Esophagus squamous epithelium (tissue), 5 donors: ENCODE measurements at regions not wholly inside any gene's neighbourhood (a gene's known extent, or its start where the extent isn't known, plus 50 kb on each side); places are given as distances from the start of the nearest gene placed in this dataset.
"Not testable (repeated sequence)": the region's sequence is repeated elsewhere in the genome, so short reads cannot be mapped to it uniquely, and the experiment has no call there.

ENCODE experiments used
- DNase-seq: peaks from one replicate; lab custom pipeline; 2025; lab: John Stamatoyannopoulos, UW
- H3K27ac ChIP-seq, 4 donors: fragments of 200-600 bp; sonication (generic); one replicate each; pipeline ENCODE4 v1.5.1; 2016 to 2019; ENCODE audit warnings: mild to moderate bottlenecking in 1 of 4
- H3K27me3 ChIP-seq, 4 donors: fragments of 200-600 bp; sonication (generic); 1 replicate in 3 of 4; 2 replicates in 1 of 4; pipeline versions ENCODE4 v1.5.1 to v1.6.0; 2017 to 2021; ENCODE audit warnings: antibody characterized with exemption in 1 of 4
- H3K36me3 ChIP-seq, 3 donors: fragments of 200-600 bp; sonication (generic); one replicate each; pipeline ENCODE4 v1.5.1; 2016 to 2019
- H3K4me1 ChIP-seq, 3 donors: fragments of 200-600 bp; sonication (generic); one replicate each; pipeline ENCODE4 v1.5.1; 2017 to 2019
- H3K4me3 ChIP-seq, 4 donors: fragments of 200-600 bp; sonication (generic); 1 replicate in 3 of 4; 2 replicates in 1 of 4; pipeline ENCODE4 v1.5.1; 2016 to 2019; ENCODE audit warnings: mild to moderate bottlenecking in 2 of 4, moderate library complexity in 1 of 4
- H3K9me3 ChIP-seq, 3 donors: fragments of 200-600 bp; sonication (generic); one replicate each; pipeline ENCODE4 v1.5.1; 2016 to 2019
- CTCF ChIP-seq, 6 experiments: fragments of 450-650 bp in 4 of 6; fragments of 200-600 bp in 2 of 6; sonication (generic) in 2 of 6; IDR thresholded peaks; one replicate each; pipeline ENCODE4 v1.5.1; 2016 to 2019; ENCODE audit warnings: antibody characterized with exemption in 6 of 6, mild to moderate bottlenecking in 4 of 6, moderate library complexity in 4 of 6
- POLR2A ChIP-seq, 4 donors: fragments of 450-650 bp; IDR thresholded peaks; one replicate each; pipeline ENCODE4 v1.6.1; 2017; ENCODE audit warnings: antibody characterized with exemption in 4 of 4, mild to moderate bottlenecking in 4 of 4, moderate library complexity in 3 of 4
- WGBS, 2 donors: methylation state at CpG; one replicate each; pipeline ENCODE4 v1.1.5; 2018; 5-methylcytosine and 5-hydroxymethylcytosine counted together
- intact Hi-C: fragments of 100-400 bp; cut with DNase I; formaldehyde crosslinking; loops from one replicate; pipeline ENCODE4 v1.15.0; 2022
- donor health status: DM: yes; HTN: yes; CAD: no.

GRCh38 chr15:79562403-79562815 lies 130.3 kb downstream of the MINAR1 start:
- TF ChIP-seq CTCF (IDR thresholded peaks at IDR 0.05) = no peak
- WGBS, 2 donors = 74% methylated on average over 14 of the region's 14 CpGs
- Histone ChIP-seq H3K36me3 (no peaks in the 10 kb centered on the region), H3K9me3 (no peaks in the 10 kb centered on the region), H3K27me3 (peaks cover 0 to 19% (median 0%) of the 10 kb centered on the region in 4 donors), H3K4me1 (no peaks in the 10 kb centered on the region), H3K4me3 (no peak overlapping the region), H3K27ac (no peak overlapping the region)
- DNase-seq = no peak
- intact Hi-C loops = no loop called here

GRCh38 chr15:79562899-79563298 lies 130.8 kb downstream of the MINAR1 start:
- no peak for DNase-seq
- no peaks in the 10 kb centered on the region for H3K9me3 ChIP-seq
- WGBS, 2 donors = 70 to 83% methylated on average over 9 to 10 of the region's 10 CpGs
- no peaks in the 10 kb centered on the region for H3K36me3 ChIP-seq
- no peaks in the 10 kb centered on the region for H3K4me1 ChIP-seq
- H3K27ac ChIP-seq = no peak overlapping the region
- H3K4me3 ChIP-seq = no peak overlapping the region
- H3K27me3 ChIP-seq = peaks cover 0 to 19% (median 0%) of the 10 kb centered on the region in 4 donors
- no peak for TF ChIP-seq POLR2A (IDR thresholded peaks at IDR 0.05)
- no peak for TF ChIP-seq CTCF (IDR thresholded peaks at IDR 0.05)
- intact Hi-C loops = no loop called here

GRCh38 chr15:79570004-79570403 lies 137.9 kb downstream of the MINAR1 start:
- no peak for DNase-seq
- WGBS, 2 donors = 52 to 53% methylated on average over 2 of the region's 2 CpGs
- intact Hi-C loops = no loop called here
- H3K4me1 ChIP-seq = no peaks in the 10 kb centered on the region
- TF ChIP-seq POLR2A (IDR thresholded peaks at IDR 0.05) (no peak), CTCF (IDR thresholded peaks at IDR 0.05) (no peak)
- H3K36me3 ChIP-seq = no peaks in the 10 kb centered on the region
- no peak overlapping the region for H3K4me3 ChIP-seq
- no peaks in the 10 kb centered on the region for H3K27me3 ChIP-seq
- no peak overlapping the region for H3K27ac ChIP-seq
- H3K9me3 ChIP-seq = no peaks in the 10 kb centered on the region

GRCh38 chr15:79572691-79573404 lies 140.7 kb downstream of the MINAR1 start:
- Histone ChIP-seq H3K4me1 (no peaks in the 10 kb centered on the region), H3K27ac (no peak overlapping the region), H3K36me3 (no peaks in the 10 kb centered on the region), H3K27me3 (peaks cover 0 to 1% (median 0%) of the 10 kb centered on the region in 4 donors), H3K9me3 (no peaks in the 10 kb centered on the region), H3K4me3 (no peak overlapping the region)
- WGBS, 2 donors = 60 to 80% methylated on average over 6 of the region's 6 CpGs
- TF ChIP-seq CTCF (IDR thresholded peaks at IDR 0.05) = no peak
- no peak for TF ChIP-seq POLR2A (IDR thresholded peaks at IDR 0.05)
- no peak for DNase-seq
- intact Hi-C loops = no loop called here

GRCh38 chr15:79574431-79575273 lies 142.5 kb downstream of the MINAR1 start:
- DNase-seq, H3K27me3 ChIP-seq, H3K9me3 ChIP-seq, H3K36me3 ChIP-seq, intact Hi-C loops, H3K4me1 ChIP-seq, H3K27ac ChIP-seq, H3K4me3 ChIP-seq: not testable (repeated sequence)
- 39 to 63% methylated on average over 2 of the region's 2 CpGs for WGBS, 2 donors
